PC-3 (cell line): ENCODE measurements at regions not wholly inside any gene's neighbourhood (a gene's known extent, or its start where the extent isn't known, plus 50 kb on each side); places are given as distances from the start of the nearest gene placed in this dataset.

Experiments
- EZH2 ChIP-seq: fragments of 300-600 bp; sonication (generic); IDR thresholded peaks from one replicate; pipeline ENCODE4 v1.6.1; 2017; ENCODE audit warnings: antibody characterized with exemption, mild to moderate bottlenecking, low read length; ENCODE audit not compliant: unreplicated experiment
- TF ChIP-seq, protein P1 (sequence below): fragments of 300-600 bp; sonication (generic); conservative IDR thresholded peaks from 2 replicates; pipeline ENCODE4 v1.5.1; 2017; ENCODE audit warnings: antibody characterized with exemption, low read depth, mild to moderate bottlenecking, low read length

DNA sequence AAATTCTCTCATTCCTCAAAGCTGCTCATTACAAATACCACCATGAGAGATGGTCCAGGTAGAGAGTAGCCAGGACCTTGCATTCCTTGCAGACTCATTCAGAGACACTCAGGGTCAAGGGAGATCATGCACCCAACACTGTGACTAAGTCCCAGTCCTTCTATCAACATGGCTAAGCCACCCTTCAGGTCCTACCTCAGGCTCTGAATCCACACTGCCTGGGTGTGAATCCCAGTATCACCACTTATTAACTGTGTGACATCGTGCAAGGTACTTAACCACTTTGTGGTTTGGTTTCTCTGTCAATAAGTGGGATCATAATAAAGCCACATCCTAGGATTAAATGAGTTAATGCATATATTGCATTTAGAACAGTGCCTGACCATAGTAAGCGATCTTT is 124.1 kb upstream of the NEIL3 start:
- TF ChIP-seq, protein P1, sequence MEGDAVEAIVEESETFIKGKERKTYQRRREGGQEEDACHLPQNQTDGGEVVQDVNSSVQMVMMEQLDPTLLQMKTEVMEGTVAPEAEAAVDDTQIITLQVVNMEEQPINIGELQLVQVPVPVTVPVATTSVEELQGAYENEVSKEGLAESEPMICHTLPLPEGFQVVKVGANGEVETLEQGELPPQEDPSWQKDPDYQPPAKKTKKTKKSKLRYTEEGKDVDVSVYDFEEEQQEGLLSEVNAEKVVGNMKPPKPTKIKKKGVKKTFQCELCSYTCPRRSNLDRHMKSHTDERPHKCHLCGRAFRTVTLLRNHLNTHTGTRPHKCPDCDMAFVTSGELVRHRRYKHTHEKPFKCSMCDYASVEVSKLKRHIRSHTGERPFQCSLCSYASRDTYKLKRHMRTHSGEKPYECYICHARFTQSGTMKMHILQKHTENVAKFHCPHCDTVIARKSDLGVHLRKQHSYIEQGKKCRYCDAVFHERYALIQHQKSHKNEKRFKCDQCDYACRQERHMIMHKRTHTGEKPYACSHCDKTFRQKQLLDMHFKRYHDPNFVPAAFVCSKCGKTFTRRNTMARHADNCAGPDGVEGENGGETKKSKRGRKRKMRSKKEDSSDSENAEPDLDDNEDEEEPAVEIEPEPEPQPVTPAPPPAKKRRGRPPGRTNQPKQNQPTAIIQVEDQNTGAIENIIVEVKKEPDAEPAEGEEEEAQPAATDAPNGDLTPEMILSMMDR, result no peak
- TF ChIP-seq EZH2, result no peak
